Gastrocnemius medialis (tissue), 4 donors: ENCODE measurements at regions not wholly inside any gene's neighbourhood (a gene's known extent, or its start where the extent isn't known, plus 50 kb on each side); places are given as distances from the start of the nearest gene placed in this dataset.
"Not testable (repeated sequence)": the region's sequence is repeated elsewhere in the genome, so short reads cannot be mapped to it uniquely, and the experiment has no call there.

Source experiments
- ATAC-seq, 2 donors: fragments of 150-250 bp; one replicate each; pipeline ENCODE4 v1.9.1; 2016
- DNase-seq, 2 donors: peaks; one replicate each; pipeline ENCODE4 v3.0.0-alpha.2; 2019
- H3K27ac ChIP-seq, 4 donors: fragments of 200-600 bp; sonication (generic); 1 replicate in 1 of 4; 2 replicates in 3 of 4; pipeline ENCODE4 v1.5.1; 2016 to 2018; ENCODE audit warnings: mild to moderate bottlenecking in 2 of 4, moderate library complexity in 1 of 4
- H3K27me3 ChIP-seq, 3 donors: fragments of 200-600 bp; sonication (generic) in 2 of 3; 1 replicate in 1 of 3; 2 replicates in 2 of 3; pipeline versions ENCODE4 v1.5.1 to v1.6.0; 2016 to 2019; ENCODE audit warnings: mild to moderate bottlenecking in 1 of 3, moderate library complexity in 1 of 3
- H3K36me3 ChIP-seq, 2 donors: fragments of 200-600 bp; sonication (generic) in 1 of 2; one replicate each; pipeline ENCODE4 v1.5.1; 2017 to 2018
- H3K4me1 ChIP-seq, 2 donors: fragments of 200-600 bp; sonication (generic) in 1 of 2; one replicate each; pipeline ENCODE4 v1.5.1; 2016 to 2017; ENCODE audit warnings: mild to moderate bottlenecking in 2 of 2
- H3K4me3 ChIP-seq, 4 donors: fragments of 200-600 bp; sonication (generic) in 3 of 4; 1 replicate in 1 of 4; 2 replicates in 3 of 4; pipeline ENCODE4 v1.5.1; 2016 to 2019; ENCODE audit warnings: mild to moderate bottlenecking in 2 of 4
- H3K9me3 ChIP-seq, 3 donors: fragments of 200-600 bp; sonication (generic) in 2 of 3; 1 replicate in 1 of 3; 2 replicates in 2 of 3; pipeline ENCODE4 v1.5.1; 2016 to 2019
- POLR2A ChIP-seq, 2 donors: fragments of 450-650 bp; IDR thresholded peaks; one replicate each; pipeline ENCODE4 v1.6.1; 2017; ENCODE audit warnings: antibody characterized with exemption in 2 of 2, mild to moderate bottlenecking in 2 of 2, moderate library complexity in 2 of 2
- in situ Hi-C, 4 donors: fragments of 200-750 bp; cut with MboI; loops; one replicate each; pipeline versions ENCODE4 v1.15.0 to v1.8.0; 2017; ENCODE audit warnings: low sequenced_read_pairs in 4 of 4
- intact Hi-C: fragments of 100-400 bp; cut with DNase I; formaldehyde crosslinking; loops from one replicate; pipeline ENCODE4 v1.15.1; 2023; ENCODE audit warnings: low total_unique reads
- TF ChIP-seq, protein P1 (sequence below), 5 experiments: fragments of 450-650 bp in 3 of 5; fragments of 200-600 bp in 2 of 5; sonication (generic) in 2 of 5; IDR thresholded peaks in 4 of 5; conservative IDR thresholded peaks in 1 of 5; 1 replicate in 4 of 5; 2 replicates in 1 of 5; pipeline ENCODE4 v1.5.1; 2016 to 2019; ENCODE audit warnings: antibody characterized with exemption in 5 of 5, mild to moderate bottlenecking in 3 of 5, moderate library complexity in 3 of 5

DNA sequence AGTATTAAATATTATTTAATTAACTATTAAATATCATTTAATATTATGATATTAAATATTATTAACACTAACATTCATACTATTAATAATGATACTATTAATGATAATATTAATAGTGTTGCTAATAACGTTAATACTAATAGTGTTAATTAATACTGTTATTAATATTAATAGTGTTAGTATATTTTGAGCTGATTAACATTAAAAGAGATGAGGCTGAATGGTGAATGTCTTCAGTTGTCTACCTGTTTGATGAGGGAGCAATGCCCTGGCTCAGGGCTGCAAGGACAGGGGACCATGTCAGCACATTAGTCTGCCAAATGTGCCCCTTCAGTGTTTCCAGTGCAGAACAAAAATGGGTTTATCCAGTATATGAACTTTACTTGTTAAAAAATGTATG, 96.6 kb upstream of the PLEKHG1 start:
- Histone ChIP-seq H3K27me3 (no peaks in the 10 kb centered on the region), H3K4me3 (no peak overlapping the region), H3K4me1 (no peaks in the 10 kb centered on the region), H3K9me3 (no peaks in the 10 kb centered on the region), H3K36me3 (no peaks in the 10 kb centered on the region), H3K27ac (no peak overlapping the region)
- TF ChIP-seq, protein P1, sequence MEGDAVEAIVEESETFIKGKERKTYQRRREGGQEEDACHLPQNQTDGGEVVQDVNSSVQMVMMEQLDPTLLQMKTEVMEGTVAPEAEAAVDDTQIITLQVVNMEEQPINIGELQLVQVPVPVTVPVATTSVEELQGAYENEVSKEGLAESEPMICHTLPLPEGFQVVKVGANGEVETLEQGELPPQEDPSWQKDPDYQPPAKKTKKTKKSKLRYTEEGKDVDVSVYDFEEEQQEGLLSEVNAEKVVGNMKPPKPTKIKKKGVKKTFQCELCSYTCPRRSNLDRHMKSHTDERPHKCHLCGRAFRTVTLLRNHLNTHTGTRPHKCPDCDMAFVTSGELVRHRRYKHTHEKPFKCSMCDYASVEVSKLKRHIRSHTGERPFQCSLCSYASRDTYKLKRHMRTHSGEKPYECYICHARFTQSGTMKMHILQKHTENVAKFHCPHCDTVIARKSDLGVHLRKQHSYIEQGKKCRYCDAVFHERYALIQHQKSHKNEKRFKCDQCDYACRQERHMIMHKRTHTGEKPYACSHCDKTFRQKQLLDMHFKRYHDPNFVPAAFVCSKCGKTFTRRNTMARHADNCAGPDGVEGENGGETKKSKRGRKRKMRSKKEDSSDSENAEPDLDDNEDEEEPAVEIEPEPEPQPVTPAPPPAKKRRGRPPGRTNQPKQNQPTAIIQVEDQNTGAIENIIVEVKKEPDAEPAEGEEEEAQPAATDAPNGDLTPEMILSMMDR (IDR thresholded peaks at IDR 0.05 in 4 of 5, conservative IDR thresholded peaks at IDR 0.05 in 1 of 5), result no peak
- no peak for TF ChIP-seq POLR2A (IDR thresholded peaks at IDR 0.05)
- intact Hi-C loops (no loop called here), in situ Hi-C loops (no loop called here)
- DNase-seq (no peak), ATAC-seq (no peak)

- Histone ChIP-seq H3K9me3 (no peaks in the 10 kb centered on the region), H3K4me3 (no peak overlapping the region), H3K27me3 (no peaks in the 10 kb centered on the region), H3K27ac (no peak overlapping the region), H3K4me1 (no peaks in the 10 kb centered on the region), H3K36me3 (no peaks in the 10 kb centered on the region)
- intact Hi-C loops, result no loop called here
- TF ChIP-seq, protein P1 (IDR thresholded peaks at IDR 0.05 in 4 of 5, conservative IDR thresholded peaks at IDR 0.05 in 1 of 5), result no peak
- TF ChIP-seq POLR2A (IDR thresholded peaks at IDR 0.05), result no peak
- ATAC-seq (no peak), DNase-seq (no peak)
- in situ Hi-C loops, result no loop called here
Observed at GRCh38 chr6:150503586-150504339, 95.9 kb upstream of the PLEKHG1 start.

DNA sequence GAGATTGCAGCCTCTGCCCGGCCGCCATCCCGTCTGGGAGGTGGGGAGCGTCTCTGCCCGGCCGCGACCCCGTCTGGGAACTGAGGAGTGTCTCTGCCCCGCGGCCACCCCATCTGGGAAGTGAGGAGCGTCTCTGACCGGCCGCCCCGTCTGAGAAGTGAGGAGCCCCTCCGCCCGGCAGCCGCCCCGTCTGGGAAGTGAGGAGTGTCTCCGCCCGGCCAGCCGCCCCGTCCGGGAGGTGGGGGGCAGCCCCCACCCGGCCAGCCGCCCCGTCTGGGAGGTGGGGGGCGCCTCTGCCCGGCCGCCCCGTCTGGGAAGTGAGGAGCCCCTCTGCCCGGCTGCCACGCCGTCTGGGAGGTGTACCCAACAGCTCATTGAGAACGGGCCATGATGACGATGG, 92.3 kb upstream of the PLEKHG1 start:
- in situ Hi-C loops, H3K27ac ChIP-seq, H3K4me3 ChIP-seq, intact Hi-C loops, ATAC-seq, H3K27me3 ChIP-seq, H3K4me1 ChIP-seq, H3K36me3 ChIP-seq, DNase-seq, H3K9me3 ChIP-seq: not testable (repeated sequence)

DNA sequence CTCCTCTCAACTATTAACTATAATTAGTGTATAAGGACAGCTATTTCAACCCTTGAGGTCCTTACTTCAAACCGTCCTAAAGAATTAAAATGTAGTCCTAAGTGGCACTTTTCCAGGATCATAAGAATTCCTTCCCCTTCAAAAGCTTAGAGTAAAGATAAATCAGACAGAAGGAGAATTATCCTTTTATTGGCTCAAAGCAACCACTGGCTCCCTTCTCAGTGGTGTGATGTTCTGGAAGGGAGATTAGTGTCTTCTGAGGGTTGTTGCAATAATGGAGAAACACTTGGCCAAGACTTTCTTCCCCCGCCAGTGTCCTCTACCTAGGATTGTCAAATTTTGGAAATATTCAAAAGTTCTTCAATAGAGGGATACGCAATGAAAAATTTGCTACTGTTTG, 89.1 kb upstream of the PLEKHG1 start:
- no peaks in the 10 kb centered on the region for H3K36me3 ChIP-seq
- intact Hi-C loops (no loop called here), in situ Hi-C loops (no loop called here)
- H3K4me3 ChIP-seq, result no peak overlapping the region
- H3K4me1 ChIP-seq, result no peaks in the 10 kb centered on the region
- H3K27ac ChIP-seq, result no peak overlapping the region
- no peaks in the 10 kb centered on the region for H3K27me3 ChIP-seq
- TF ChIP-seq, protein P1 (IDR thresholded peaks at IDR 0.05 in 4 of 5, conservative IDR thresholded peaks at IDR 0.05 in 1 of 5), result no peak
- no peak for TF ChIP-seq POLR2A (IDR thresholded peaks at IDR 0.05)
- DNase-seq (no peak), ATAC-seq (no peak)
- no peaks in the 10 kb centered on the region for H3K9me3 ChIP-seq

DNA sequence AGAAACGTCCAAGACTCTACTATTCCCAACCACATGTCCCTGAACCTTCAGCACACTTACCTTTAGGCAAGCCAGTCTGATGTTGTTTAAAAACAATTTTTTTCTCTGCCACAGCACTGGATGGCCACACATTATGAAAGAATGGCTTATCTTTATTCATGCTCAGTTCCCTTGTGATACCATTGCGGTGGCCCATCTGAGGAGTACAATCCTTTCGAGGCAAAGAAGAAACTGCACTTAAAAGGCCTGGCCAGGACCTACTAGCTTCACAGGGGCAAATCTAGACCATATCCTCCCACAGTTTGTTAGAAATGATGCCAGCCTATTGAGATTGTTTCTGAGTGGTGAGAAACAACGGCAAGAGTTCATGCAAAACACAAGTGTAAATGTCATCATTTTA, 88.4 kb upstream of the PLEKHG1 start:
- intact Hi-C loops (no loop called here), in situ Hi-C loops (no loop called here)
- Histone ChIP-seq H3K27ac (no peak overlapping the region), H3K36me3 (no peaks in the 10 kb centered on the region), H3K9me3 (no peaks in the 10 kb centered on the region), H3K27me3 (no peaks in the 10 kb centered on the region), H3K4me1 (no peaks in the 10 kb centered on the region), H3K4me3 (no peak overlapping the region)
- DNase-seq, result no peak
- TF ChIP-seq, protein P1 (IDR thresholded peaks at IDR 0.05 in 4 of 5, conservative IDR thresholded peaks at IDR 0.05 in 1 of 5), result no peak
- no peak for TF ChIP-seq POLR2A (IDR thresholded peaks at IDR 0.05)
- no peak for ATAC-seq
